ENCODE measurements at regions not wholly inside any gene's neighbourhood (a gene's known extent, or its start where the extent isn't known, plus 50 kb on each side); places are given as distances from the start of the nearest gene placed in this dataset.

DNA sequence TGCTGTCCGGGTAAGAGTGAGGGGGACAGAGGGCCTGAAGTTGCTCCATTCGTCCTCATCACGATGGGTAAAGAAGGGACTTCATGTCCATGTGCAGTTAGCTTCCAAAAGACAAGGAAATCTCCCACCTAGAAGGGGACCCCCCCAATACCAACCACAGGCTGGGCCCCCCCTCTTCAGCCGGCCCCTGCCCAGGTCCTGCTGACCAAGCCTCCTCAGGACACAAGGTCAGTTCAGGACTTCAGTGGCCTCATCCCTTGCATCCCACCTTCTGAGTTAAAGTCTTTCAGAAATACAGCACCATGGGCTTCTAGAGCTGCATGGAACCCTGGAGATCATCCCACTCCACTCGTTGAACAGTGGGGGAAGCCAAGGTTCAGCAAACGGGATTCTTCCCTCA lies 115.4 kb upstream of the ERG start:
- CTCF ChIA-PET: no interaction called here
- TF ChIP-seq, protein P1, sequence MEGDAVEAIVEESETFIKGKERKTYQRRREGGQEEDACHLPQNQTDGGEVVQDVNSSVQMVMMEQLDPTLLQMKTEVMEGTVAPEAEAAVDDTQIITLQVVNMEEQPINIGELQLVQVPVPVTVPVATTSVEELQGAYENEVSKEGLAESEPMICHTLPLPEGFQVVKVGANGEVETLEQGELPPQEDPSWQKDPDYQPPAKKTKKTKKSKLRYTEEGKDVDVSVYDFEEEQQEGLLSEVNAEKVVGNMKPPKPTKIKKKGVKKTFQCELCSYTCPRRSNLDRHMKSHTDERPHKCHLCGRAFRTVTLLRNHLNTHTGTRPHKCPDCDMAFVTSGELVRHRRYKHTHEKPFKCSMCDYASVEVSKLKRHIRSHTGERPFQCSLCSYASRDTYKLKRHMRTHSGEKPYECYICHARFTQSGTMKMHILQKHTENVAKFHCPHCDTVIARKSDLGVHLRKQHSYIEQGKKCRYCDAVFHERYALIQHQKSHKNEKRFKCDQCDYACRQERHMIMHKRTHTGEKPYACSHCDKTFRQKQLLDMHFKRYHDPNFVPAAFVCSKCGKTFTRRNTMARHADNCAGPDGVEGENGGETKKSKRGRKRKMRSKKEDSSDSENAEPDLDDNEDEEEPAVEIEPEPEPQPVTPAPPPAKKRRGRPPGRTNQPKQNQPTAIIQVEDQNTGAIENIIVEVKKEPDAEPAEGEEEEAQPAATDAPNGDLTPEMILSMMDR (IDR thresholded peaks at IDR 0.05; ENCODE audit: insufficient read depth, low read depth, low read length): no peak
- POLR2A ChIA-PET: no interaction called here
- H3K36me3 ChIP-seq (ENCODE audit: control insufficient read depth, insufficient read depth, low read length): no peaks in the 10 kb centered on the region
- DNase-seq (ENCODE audit: low read depth): no peak
- H3K4me3 ChIP-seq (ENCODE audit: low read depth, low read length): no peak overlapping the region
- peaks cover 5% of the 10 kb centered on the region; the same call in 1 of the 2 replicates for H3K27me3 ChIP-seq (ENCODE audit: control insufficient read depth, insufficient read depth, low read length)

DNA sequence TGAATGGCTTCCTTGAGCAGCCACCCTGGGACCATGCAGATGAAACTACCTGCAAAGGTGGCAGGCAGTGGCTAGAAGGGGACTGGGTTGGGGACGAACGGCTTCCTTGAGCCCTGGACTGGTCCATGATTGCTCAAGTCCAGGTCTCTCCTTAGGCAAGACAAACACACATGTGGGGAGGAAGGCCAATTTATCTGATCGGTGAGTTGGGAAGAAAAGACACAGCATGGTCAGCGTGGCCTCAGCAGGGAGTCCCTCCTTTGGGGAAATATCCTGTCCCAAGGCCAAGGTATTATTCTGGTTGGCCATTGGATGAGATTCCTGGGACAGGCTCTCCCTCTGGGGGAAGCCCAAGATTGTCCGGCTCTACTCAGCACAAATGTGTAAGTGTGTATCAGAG lies 116.3 kb upstream of the ERG start:
- TF ChIP-seq, protein P1 (IDR thresholded peaks at IDR 0.05; ENCODE audit: insufficient read depth, low read depth, low read length): no peak
- H3K4me3 ChIP-seq (ENCODE audit: low read depth, low read length): no peak overlapping the region
- H3K27me3 ChIP-seq (ENCODE audit: control insufficient read depth, insufficient read depth, low read length): peaks cover 3% of the 10 kb centered on the region; the same call in 1 of the 2 replicates
- ChIA-PET POLR2A (no interaction called here), CTCF (no interaction called here)
- DNase-seq (ENCODE audit: low read depth): no peak
- no peaks in the 10 kb centered on the region for H3K36me3 ChIP-seq (ENCODE audit: control insufficient read depth, insufficient read depth, low read length)

DNA sequence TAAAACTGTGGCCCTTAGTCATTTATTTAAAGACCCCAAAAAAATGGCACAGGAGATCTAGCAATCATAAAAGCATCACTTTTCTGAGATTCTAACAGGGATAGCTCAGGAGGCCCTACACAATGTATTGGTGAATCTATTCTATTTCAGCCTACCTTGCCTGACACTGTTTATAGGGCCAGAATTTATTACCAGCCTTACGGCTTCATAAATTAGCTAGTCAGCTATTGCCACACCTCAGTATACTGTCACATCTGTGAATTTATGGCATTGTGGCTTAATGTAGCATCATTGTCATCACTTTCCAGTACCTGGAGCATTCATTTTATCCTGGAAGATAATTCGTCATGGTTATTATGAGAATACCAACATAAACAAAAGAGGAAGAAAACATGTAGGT lies 121.2 kb upstream of the ERG start:
- H3K4me3 ChIP-seq (ENCODE audit: low read depth, low read length): no peak overlapping the region
- no peaks in the 10 kb centered on the region for H3K36me3 ChIP-seq (ENCODE audit: control insufficient read depth, insufficient read depth, low read length)
- ChIA-PET CTCF (interaction anchor here (0.6 kb wide), 1 partner anchor 649 kb away, joined by 3 read pairs; no protein-coding TSS in a partner anchor), POLR2A (no interaction called here)
- TF ChIP-seq, protein P1 (IDR thresholded peaks at IDR 0.05; ENCODE audit: insufficient read depth, low read depth, low read length): no peak
- no peak for DNase-seq (ENCODE audit: low read depth)
- peaks cover 3% of the 10 kb centered on the region for H3K27me3 ChIP-seq (ENCODE audit: control insufficient read depth, insufficient read depth, low read length)

DNA sequence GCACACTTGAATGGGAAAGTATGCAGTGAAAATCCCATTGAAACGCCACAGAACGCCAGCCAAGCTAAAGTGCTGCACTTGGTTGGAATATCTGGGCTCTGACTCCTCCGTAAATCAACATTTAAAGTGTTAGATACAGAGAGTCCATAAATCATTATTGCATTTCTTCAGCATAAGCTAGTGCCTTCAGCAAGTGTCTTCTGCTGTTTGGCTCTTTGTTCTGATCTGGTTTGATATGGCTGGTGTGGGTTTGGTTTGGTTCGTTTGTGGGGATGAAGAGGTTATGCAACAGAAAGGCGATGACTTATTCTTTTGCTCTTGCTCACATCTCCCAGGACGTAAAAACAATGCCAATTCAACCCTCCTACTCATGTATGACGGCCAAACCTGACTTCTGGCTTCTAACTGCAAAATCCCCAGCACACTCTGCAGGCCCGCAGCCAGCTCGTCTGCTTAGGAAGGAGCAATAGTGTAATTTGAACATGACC lies 121.8 kb upstream of the ERG start:
- TF ChIP-seq, protein P1 (IDR thresholded peaks at IDR 0.05; ENCODE audit: insufficient read depth, low read depth, low read length): no peak
- Histone ChIP-seq H3K27me3 (ENCODE audit: control insufficient read depth, insufficient read depth, low read length) (peaks cover 3% of the 10 kb centered on the region), H3K36me3 (ENCODE audit: control insufficient read depth, insufficient read depth, low read length) (no peaks in the 10 kb centered on the region), H3K4me3 (ENCODE audit: low read depth, low read length) (no peak overlapping the region)
- CTCF ChIA-PET: interaction anchor here (0.6 kb wide), 1 partner anchor 650 kb away, joined by 3 read pairs; no protein-coding TSS in a partner anchor
- POLR2A ChIA-PET: no interaction called here
- DNase-seq (ENCODE audit: low read depth): no peak

DNA sequence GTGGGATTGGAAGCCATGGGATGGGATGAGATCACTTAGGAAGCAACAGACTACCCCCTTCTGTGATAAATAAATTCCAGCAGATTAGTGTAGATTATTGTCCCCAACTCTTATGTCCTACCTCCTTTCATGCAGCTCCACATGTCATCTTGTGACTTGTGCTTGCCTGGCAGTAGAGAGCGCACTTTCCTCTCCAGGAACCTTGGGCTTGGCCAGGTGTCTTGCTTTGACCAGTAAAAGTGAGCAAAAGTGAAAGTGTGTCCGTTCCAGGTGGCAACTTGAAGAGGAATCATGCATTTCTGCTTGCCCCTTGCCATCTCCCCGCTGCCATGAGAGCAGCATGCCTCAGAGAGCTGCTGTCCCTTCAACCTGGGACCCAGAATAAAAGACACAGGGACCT lies 122.9 kb upstream of the ERG start:
- POLR2A ChIA-PET: no interaction called here

More for the DNA sequence above, 122.9 kb upstream of the ERG start:
- H3K4me3 ChIP-seq (ENCODE audit: low read depth, low read length): no peak overlapping the region
- H3K36me3 ChIP-seq (ENCODE audit: control insufficient read depth, insufficient read depth, low read length): no peaks in the 10 kb centered on the region
- peaks cover 3% of the 10 kb centered on the region for H3K27me3 ChIP-seq (ENCODE audit: control insufficient read depth, insufficient read depth, low read length)
- DNase-seq (ENCODE audit: low read depth): no peak
- TF ChIP-seq, protein P1 (IDR thresholded peaks at IDR 0.05; ENCODE audit: insufficient read depth, low read depth, low read length): no peak
- CTCF ChIA-PET: no interaction called here

All from BJ (cell line).